ENCODE measurements at regions not wholly inside any gene's neighbourhood (a gene's known extent, or its start where the extent isn't known, plus 50 kb on each side); places are given as distances from the start of the nearest gene placed in this dataset.
"Not testable (repeated sequence)": the region's sequence is repeated elsewhere in the genome, so short reads cannot be mapped to it uniquely, and the experiment has no call there.

DNA sequence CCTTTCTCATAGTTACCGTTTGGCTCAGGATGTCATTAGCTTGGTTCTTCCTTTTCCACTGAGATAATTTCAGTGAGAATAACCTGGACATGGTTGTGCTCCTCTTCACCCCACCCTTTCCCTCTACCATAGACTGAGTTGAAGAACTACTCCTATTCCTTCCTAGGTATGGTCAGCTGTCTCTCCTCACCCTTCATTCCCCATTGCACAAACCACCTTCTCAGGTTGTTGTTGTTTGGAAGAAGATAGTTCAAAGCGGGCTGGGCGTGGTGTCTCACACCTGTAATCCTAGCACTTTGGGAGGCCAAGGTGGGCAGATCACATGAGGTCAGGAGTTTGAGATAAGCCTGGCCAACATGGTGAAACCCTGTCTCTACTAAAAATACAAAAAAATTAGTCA lies 168.0 kb upstream of the TBL1XR1 start:
- not testable (repeated sequence) for TF ChIP-seq POLR2A, EP300 (IDR thresholded peaks at IDR 0.05)
- TF ChIP-seq, protein P1, sequence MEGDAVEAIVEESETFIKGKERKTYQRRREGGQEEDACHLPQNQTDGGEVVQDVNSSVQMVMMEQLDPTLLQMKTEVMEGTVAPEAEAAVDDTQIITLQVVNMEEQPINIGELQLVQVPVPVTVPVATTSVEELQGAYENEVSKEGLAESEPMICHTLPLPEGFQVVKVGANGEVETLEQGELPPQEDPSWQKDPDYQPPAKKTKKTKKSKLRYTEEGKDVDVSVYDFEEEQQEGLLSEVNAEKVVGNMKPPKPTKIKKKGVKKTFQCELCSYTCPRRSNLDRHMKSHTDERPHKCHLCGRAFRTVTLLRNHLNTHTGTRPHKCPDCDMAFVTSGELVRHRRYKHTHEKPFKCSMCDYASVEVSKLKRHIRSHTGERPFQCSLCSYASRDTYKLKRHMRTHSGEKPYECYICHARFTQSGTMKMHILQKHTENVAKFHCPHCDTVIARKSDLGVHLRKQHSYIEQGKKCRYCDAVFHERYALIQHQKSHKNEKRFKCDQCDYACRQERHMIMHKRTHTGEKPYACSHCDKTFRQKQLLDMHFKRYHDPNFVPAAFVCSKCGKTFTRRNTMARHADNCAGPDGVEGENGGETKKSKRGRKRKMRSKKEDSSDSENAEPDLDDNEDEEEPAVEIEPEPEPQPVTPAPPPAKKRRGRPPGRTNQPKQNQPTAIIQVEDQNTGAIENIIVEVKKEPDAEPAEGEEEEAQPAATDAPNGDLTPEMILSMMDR (IDR thresholded peaks at IDR 0.05), result not testable (repeated sequence)
